Hippocampal formation (tissue), 2 donors: ENCODE measurements at regions not wholly inside any gene's neighbourhood (a gene's known extent, or its start where the extent isn't known, plus 50 kb on each side); places are given as distances from the start of the nearest gene placed in this dataset.

Experiments
- DNase-seq, 2 donors: peaks; one replicate each; lab custom pipeline; 2025; lab: John Stamatoyannopoulos, UW

DNA sequence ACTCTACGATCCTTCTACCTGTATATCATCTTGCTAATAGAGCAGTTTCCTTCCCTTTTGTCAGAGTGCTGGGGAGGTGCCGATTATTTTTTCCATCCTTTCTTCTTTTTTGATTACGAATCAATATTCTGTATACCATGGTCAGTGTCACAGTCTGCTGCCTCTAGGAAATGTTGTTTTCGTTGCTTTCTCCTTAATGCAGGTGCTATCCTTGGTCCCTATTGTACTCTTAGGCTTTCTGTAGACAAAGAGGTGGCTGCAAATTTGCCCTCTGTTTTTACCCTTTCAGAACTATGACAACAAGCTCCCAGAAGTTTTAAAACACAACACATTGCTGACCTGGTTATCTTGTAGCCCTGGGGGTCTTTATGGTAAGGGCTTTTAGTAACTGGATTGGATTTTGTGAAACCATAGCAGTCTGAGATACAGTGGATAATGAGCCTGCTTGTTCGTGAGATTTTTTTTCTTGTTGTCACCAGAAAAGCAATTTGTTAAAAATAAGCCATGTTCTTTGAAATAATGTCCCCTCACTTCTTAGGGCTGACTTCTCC lies 430.3 kb upstream of the TPM1 start:
- DNase-seq, result no peak

DNA sequence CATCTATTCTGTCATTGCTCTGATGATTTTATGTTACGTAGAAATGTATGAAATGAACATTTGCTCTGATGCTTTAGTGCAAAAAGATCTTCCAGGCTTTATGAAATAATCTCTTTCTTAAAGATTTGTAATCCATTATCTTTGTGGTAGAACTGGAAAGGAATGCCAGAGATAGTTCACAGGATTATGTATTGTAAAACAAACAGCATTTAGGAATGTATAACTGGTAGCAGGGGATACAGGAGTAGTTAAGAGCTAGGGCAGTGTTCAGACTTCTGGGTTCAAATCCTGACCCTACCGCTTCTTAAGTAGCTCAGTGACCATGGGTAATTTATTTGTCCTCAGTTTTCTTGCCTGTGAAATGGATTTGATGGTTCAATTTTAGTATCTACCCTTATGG lies 429.8 kb upstream of the TPM1 start:
- no peak for DNase-seq

GRCh38 chr15:62616746-62617145 lies 425.8 kb upstream of the TPM1 start:
- no peak for DNase-seq

- no peak for DNase-seq
These were observed 424.8 kb upstream of the TPM1 start for GRCh38 chr15:62617741-62618140.

DNA sequence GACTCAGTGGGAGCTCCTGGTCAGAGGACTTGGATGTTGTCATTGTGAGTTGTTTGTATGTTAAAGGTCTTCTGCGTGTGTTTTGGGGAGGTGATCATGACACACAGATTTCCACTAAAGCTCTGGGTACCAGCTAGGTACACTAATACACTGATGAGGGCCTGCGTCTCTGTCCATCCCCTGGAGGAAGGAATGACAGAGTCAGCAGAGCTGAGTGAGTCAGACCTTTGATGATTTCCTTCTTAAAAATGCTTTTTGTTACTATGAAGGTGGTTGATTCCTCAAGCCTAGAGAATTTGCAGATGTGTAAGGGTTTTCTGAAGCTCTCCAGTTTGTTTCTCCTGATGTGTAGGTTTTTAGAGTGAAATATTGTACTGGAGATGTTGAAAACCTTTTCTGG lies 424.1 kb upstream of the TPM1 start:
- no peak for DNase-seq

DNA sequence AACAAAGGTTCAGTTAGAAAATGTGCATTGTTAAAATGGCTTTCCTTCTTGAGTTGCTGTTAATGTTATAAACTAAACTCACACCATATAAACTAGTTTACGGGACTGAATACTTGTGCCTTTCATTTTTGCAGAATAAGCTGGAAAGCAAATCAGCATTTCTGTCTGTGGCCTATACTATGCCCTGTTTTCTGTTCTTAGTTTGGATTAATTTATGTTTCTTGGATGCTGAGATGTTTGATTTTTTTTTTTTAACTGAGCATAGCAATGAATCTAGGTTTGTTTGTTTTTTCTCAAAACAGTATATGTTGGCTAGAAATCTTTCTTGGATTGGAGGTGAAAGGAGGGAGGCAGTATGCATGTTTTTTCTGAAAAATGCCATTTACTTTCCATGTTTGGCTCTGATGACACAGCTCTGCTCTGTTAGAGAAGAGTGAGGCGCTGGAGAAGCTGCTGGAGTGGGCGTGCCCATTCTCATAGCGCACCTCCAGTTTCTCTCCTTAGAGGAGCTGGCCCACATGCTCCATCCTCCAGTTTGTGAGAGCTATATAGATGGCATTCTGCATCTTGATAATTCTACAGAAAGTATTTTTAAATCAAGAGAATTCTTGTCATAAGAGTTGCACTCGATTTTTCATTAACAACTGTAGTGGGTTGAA lies 423.6 kb upstream of the TPM1 start:
- DNase-seq, result no peak

- DNase-seq, result no peak
These were observed 423.0 kb upstream of the TPM1 start for GRCh38 chr15:62619526-62619925.

GRCh38 chr15:62622775-62623174 lies 419.8 kb upstream of the TPM1 start:
- DNase-seq, result no peak

DNA sequence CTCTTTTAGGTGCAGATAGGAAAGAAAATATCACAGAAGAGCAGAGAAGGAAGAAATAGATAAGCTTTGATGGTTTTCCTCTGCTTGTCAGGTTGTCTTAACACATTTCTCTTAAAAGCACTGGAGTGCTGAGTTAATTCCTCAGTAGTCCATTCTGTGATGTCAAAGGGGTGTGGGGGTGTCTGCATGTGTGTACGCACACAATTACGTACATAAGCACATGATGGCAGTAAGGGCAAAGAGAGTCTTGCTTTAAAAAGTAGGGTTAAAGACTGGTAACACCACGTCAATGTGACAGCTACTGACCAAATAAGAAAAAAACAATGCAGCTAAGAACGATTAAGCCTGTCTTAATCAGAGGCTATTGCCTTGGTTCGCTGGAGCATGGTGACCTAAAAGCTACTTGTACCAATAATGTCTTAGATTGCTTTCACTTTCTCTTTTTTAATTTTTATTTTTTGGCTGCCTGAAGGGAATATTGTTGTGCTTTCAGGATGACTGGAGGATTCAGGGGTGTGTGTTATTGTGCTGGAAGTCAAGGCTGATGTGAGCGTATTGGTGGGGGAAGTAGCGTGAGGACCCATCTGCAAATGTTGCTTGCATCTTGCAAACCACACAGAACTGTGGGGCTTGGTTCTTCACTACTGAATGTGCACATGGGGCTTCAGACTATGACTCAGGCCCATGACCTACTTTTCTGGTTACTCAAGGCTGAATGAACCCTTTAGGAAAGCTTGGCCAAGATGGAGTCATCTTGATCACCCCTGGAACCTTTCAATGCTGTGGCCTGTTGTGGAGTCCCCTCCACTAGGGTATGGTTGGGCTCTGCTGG lies 417.8 kb upstream of the TPM1 start:
- DNase-seq, result no peak

GRCh38 chr15:62625429-62626033 lies 417.0 kb upstream of the TPM1 start:
- DNase-seq, result no peak

DNA sequence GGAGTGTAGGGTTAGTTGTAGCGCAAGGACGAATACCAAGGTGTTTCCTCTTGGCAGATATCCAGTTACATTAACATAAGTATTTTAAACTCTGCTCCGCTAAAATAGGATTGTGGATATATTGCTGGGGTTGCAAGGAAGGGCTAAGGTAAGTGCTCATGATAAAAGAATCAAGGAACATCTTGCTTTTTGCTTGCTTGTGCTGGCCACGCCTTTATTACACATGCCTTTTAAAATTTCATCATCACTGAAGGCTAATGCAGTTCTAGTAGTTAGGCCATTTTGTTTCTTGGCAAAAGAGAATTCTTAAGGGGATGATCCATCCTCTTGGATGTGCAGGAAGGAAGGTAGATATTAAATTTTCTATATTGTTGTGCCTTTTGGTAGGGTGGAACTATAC lies 415.6 kb upstream of the TPM1 start:
- DNase-seq, result no peak

DNA sequence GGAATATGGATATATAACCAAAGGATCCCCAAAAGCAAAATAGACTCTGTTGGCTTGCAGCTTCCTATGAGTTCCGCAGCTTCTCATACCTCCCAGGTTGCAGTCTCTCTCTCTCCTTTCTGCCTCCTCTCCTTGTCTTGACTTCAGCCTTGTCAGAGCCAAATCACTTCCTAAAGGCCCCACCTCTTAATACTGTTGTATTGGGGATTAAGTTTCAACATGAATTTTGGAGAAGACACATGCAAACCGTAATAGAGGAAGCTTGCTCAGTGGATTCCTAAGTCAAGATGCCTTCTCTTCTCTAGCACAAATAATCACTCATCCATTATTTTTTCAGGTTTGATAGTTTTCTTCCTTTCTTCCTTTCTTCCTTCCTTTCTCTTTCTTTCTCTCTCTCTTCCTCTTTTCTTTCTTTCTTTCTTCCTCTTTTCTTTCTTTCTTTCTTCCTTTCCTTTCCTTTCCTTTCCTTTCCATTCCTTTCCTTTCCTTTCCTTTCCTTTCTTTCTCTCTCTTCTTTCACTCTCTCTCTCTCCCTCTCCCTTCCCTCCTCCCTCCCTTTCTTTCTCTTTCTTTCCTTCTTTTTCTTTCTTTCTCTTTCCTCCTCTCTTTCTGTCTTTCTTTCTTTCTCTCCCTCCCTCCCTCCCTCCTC lies 411.3 kb upstream of the TPM1 start:
- no peak for DNase-seq

DNA sequence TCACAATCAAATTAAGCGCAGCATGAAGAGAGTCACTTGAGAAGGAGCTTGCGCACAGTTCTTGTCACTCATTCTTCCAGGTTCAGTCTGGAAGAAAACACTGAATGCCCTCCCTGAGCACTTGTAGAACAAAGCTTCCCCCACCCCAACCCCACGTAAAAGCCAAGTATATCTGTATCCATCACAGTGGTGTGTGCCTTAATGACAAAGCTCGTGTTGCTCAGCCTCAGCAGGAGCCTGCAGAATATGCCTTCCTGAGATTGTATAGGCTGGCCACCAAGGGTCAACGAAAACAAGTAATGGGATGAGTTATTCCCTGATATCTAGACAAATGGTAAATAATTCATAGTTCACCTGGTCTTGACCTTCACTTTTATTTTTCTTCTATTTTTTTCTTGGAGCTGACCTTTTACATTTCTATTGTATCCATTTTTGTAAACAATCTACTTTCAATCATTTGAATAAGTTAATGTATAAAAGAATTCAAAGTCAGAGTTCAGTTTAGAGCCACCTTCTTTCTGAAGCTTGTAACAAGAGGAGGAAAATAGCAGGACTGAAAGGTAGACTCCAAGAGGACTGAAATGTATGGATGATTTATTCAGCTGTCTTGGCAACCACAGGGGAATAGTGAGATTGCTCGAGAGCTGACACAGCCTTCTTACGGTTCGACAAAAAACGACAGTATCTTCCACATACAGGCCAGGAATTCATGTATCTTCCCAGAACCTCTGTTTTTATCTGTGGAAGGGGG lies 405.5 kb upstream of the TPM1 start:
- no peak for DNase-seq

GRCh38 chr15:62637574-62637897 lies 405.0 kb upstream of the TPM1 start:
- DNase-seq, result no peak

GRCh38 chr15:62637950-62638619 lies 404.5 kb upstream of the TPM1 start:
- no peak for DNase-seq

DNA sequence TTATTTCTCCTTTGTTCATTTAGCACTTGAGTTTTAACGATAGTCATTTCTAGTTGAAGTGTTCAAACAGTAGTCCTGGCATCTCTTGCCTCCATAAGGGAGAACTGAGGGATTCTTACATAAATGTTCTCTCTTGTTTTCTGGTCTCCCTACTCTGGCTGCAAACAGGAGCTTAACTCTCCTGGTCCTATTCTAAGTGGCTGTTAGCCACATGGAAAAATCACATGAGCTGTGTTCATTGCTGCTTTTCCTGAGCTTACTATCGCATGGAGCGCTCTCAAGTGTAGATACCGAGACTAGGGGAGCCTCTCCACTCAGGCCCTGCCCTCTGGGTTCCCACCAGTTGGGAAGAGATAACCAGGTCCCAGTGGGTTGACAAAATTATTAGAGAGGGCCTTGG lies 403.1 kb upstream of the TPM1 start:
- DNase-seq, result no peak

GRCh38 chr15:62639906-62640605 lies 402.5 kb upstream of the TPM1 start:
- no peak for DNase-seq

GRCh38 chr15:62641825-62642224 lies 400.7 kb upstream of the TPM1 start:
- DNase-seq, result no peak

DNA sequence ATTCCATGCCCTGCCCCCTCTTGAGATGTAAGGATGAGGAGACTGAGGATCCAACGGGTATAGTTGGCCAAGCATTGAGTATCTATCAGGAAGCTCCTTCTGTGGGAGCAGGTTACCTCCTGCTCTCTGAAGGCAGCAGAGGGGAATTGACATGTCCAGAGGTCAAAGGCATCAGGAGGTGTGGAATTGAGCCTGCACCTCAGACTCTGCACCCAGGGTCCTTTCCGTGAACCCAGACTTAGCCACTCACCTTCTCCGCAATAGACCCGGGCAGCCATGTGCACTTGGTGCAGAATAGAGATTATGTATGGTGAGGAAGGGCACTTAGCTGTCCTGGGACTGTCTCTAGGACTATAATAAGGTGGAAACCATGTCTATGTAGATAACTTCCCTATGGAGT lies 399.0 kb upstream of the TPM1 start:
- no peak for DNase-seq

- no peak for DNase-seq
These were observed 398.2 kb upstream of the TPM1 start for GRCh38 chr15:62644216-62644888.
